GM12864 (cell line): ENCODE measurements at regions not wholly inside any gene's neighbourhood (a gene's known extent, or its start where the extent isn't known, plus 50 kb on each side); places are given as distances from the start of the nearest gene placed in this dataset.
"Not testable (repeated sequence)": the region's sequence is repeated elsewhere in the genome, so short reads cannot be mapped to it uniquely, and the experiment has no call there.

Experiments
- DNase-seq: peaks from one replicate; pipeline ENCODE4 v3.0.0-alpha.2; 2011; ENCODE audit warnings: low read depth
- H3K4me3 ChIP-seq: 2 replicates; pipeline ENCODE4 v1.5.1; 2011; ENCODE audit warnings: mild to moderate bottlenecking, low read depth, low read length, control low read depth
- CTCF ChIP-seq: IDR thresholded peaks from 2 replicates; pipeline ENCODE4 v1.5.1; 2011; ENCODE audit warnings: low read depth, mild to moderate bottlenecking, moderate library complexity, low read length, control low read depth, inconsistent platforms; ENCODE audit errors: missing control alignments

DNA sequence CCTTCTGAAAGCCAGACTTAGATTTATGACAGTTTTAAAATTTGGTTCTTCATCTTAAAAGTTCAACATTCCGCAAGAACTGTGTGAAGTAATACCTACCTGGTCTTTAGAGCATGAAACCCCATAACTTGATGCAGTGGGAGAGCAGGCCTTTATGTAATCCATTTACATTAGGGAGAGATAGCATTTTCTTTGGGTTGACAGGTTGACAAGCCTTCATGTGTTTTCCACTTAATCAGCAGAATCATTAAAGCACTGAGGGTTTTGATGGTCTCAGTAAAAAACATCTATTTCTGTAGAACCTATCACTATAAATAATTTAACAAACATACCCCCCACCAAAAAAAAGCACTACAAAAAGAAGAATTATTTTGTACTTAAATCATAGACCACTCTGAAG is 121.6 kb upstream of the KIF2A start:
- DNase-seq: no peak
- TF ChIP-seq CTCF: no peak
- no peak overlapping the region for H3K4me3 ChIP-seq

DNA sequence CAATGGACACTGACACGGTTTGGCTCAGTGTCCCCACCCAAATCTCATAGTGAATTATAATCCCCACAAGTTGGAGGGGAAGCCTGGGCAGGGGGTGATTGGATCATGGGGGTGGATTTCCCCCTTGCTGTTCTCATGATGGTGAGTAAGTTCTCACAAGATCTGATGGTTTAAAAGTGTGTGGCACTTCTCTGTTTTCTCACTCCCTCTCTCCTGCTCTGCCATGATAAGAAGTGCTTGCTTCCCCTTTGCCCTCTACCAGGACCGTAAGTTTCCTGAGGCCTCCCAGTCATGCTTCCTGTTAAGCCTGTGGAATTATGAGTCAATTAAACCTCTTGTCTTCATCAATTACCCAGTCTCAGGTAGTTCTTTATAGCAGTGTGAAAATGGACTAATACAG is 115.8 kb upstream of the KIF2A start:
- no peak overlapping the region for H3K4me3 ChIP-seq
- no peak for DNase-seq
- TF ChIP-seq CTCF: no peak

GRCh38 chr5:62190931-62191330 is 115.1 kb upstream of the KIF2A start:
- DNase-seq: no peak
- H3K4me3 ChIP-seq: no peak overlapping the region
- TF ChIP-seq CTCF: no peak

GRCh38 chr5:62192958-62193357 is 113.0 kb upstream of the KIF2A start:
- no peak overlapping the region for H3K4me3 ChIP-seq
- no peak for TF ChIP-seq CTCF
- no peak for DNase-seq

DNA sequence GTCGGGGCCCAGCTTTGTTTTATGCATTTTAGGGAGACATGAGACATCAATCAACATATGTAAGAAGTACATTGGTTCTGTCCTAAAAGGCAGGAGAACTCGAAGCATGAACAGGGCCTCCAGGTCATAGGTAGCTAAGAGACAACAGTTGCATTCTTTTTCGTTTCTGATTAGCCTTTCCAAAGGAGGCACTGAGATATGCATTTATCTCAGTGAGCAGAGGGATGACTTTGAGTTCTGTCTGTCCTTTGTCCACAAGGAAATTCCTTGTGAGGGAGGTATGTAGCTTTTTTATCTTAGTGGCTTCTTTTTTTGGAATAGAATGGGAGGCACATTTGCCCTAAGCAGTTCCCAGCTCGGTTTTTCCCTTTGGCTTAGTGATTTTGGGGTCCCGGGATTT is 109.5 kb upstream of the KIF2A start:
- DNase-seq, H3K4me3 ChIP-seq: not testable (repeated sequence)

GRCh38 chr5:62197697-62198096 is 108.3 kb upstream of the KIF2A start:
- H3K4me3 ChIP-seq: no peak overlapping the region
- DNase-seq: no peak
- no peak for TF ChIP-seq CTCF

GRCh38 chr5:62198421-62198820 is 107.6 kb upstream of the KIF2A start:
- no peak for TF ChIP-seq CTCF
- no peak for DNase-seq

More at GRCh38 chr5:62198421-62198820, 107.6 kb upstream of the KIF2A start:
- no peak overlapping the region for H3K4me3 ChIP-seq
